Tibial nerve (tissue), 4 donors: ENCODE measurements at regions not wholly inside any gene's neighbourhood (a gene's known extent, or its start where the extent isn't known, plus 50 kb on each side); places are given as distances from the start of the nearest gene placed in this dataset.
A peak's percentile ranks its signal among the peaks of the same experiment; 100 is the strongest.

Source experiments
- DNase-seq, 2 donors: peaks; one replicate each; pipeline ENCODE4 v3.0.0-alpha.2; 2019; ENCODE audit warnings: low spot score in 2 of 2
- H3K27ac ChIP-seq, 4 donors: fragments of 200-600 bp; sonication (generic) in 3 of 4; one replicate each; pipeline ENCODE4 v1.5.1; 2017 to 2019; ENCODE audit warnings: mild to moderate bottlenecking in 1 of 4
- H3K27me3 ChIP-seq, 2 donors: fragments of 200-600 bp; sonication (generic) in 1 of 2; one replicate each; pipeline versions ENCODE4 v1.5.1 to v1.6.0; 2017 to 2019
- H3K36me3 ChIP-seq, 3 donors: fragments of 200-600 bp; sonication (generic); one replicate each; pipeline ENCODE4 v1.5.1; 2018 to 2019
- H3K4me1 ChIP-seq, 4 donors: fragments of 200-600 bp; sonication (generic) in 3 of 4; one replicate each; pipeline ENCODE4 v1.5.1; 2017 to 2019
- H3K4me3 ChIP-seq, 4 donors: fragments of 200-600 bp; sonication (generic) in 3 of 4; one replicate each; pipeline ENCODE4 v1.5.1; 2017 to 2019; ENCODE audit warnings: mild to moderate bottlenecking in 1 of 4, moderate library complexity in 1 of 4
- H3K9me3 ChIP-seq, 4 donors: fragments of 200-600 bp; sonication (generic) in 3 of 4; one replicate each; pipeline ENCODE4 v1.5.1; 2017 to 2019
- CTCF ChIP-seq, 5 experiments: fragments of 200-600 bp in 3 of 5; fragments of 450-650 bp in 2 of 5; sonication (generic) in 3 of 5; IDR thresholded peaks; one replicate each; pipeline ENCODE4 v1.5.1; 2016 to 2019; ENCODE audit warnings: antibody characterized with exemption in 5 of 5, mild to moderate bottlenecking in 3 of 5, moderate library complexity in 2 of 5
- EP300 ChIP-seq, 2 donors: sonication (generic); formaldehyde crosslinking; IDR thresholded peaks; one replicate each; pipeline ENCODE4 v1.6.1; 2017; ENCODE audit warnings: antibody characterized with exemption in 2 of 2, mild to moderate bottlenecking in 1 of 2
- POLR2A ChIP-seq, 2 donors: fragments of 450-650 bp; IDR thresholded peaks; one replicate each; pipeline ENCODE4 v1.6.1; 2017; ENCODE audit warnings: antibody characterized with exemption in 2 of 2, mild to moderate bottlenecking in 2 of 2, moderate library complexity in 2 of 2
- WGBS, 2 donors: methylation state at CpG; one replicate each; pipeline ENCODE4 v1.1.5; 2018; 5-methylcytosine and 5-hydroxymethylcytosine counted together

- Histone ChIP-seq H3K4me1 (no peaks in the 10 kb centered on the region), H3K27me3 (no peaks in the 10 kb centered on the region), H3K9me3 (no peaks in the 10 kb centered on the region), H3K4me3 (no peak overlapping the region), H3K36me3 (no peaks in the 10 kb centered on the region), H3K27ac (no peak overlapping the region)
- DNase-seq: no peak
- no peak for TF ChIP-seq EP300 (IDR thresholded peaks at IDR 0.05)
- no peak for TF ChIP-seq CTCF (IDR thresholded peaks at IDR 0.05)
- no peak for TF ChIP-seq POLR2A (IDR thresholded peaks at IDR 0.05)
- 31 to 38% methylated on average over 1 of the region's 1 CpG for WGBS, 2 donors
Observed at GRCh38 chr5:165448753-165449152, 1943.3 kb downstream of the MAT2B start.

- TF ChIP-seq EP300 (IDR thresholded peaks at IDR 0.05): no peak
- peak in 1 of 5 experiments; percentile 12 for TF ChIP-seq CTCF (IDR thresholded peaks at IDR 0.05)
- Histone ChIP-seq H3K4me1 (no peaks in the 10 kb centered on the region), H3K27me3 (no peaks in the 10 kb centered on the region), H3K27ac (no peak overlapping the region), H3K36me3 (no peaks in the 10 kb centered on the region), H3K4me3 (no peak overlapping the region), H3K9me3 (no peaks in the 10 kb centered on the region)
- no peak for DNase-seq
- WGBS, 2 donors: 20 to 27% methylated on average over 5 of the region's 5 CpGs
Observed at GRCh38 chr5:165457859-165458481, 1952.6 kb downstream of the MAT2B start.

GRCh38 chr5:165459232-165459631, 1953.8 kb downstream of the MAT2B start:
- no peaks in the 10 kb centered on the region for H3K36me3 ChIP-seq
- H3K9me3 ChIP-seq: no peaks in the 10 kb centered on the region
- H3K27ac ChIP-seq: no peak overlapping the region
- TF ChIP-seq POLR2A (IDR thresholded peaks at IDR 0.05): no peak
- TF ChIP-seq CTCF (IDR thresholded peaks at IDR 0.05): no peak
- TF ChIP-seq EP300 (IDR thresholded peaks at IDR 0.05): no peak
- no peaks in the 10 kb centered on the region for H3K27me3 ChIP-seq
- DNase-seq: no peak
- H3K4me3 ChIP-seq: no peak overlapping the region
- H3K4me1 ChIP-seq: no peaks in the 10 kb centered on the region

DNA sequence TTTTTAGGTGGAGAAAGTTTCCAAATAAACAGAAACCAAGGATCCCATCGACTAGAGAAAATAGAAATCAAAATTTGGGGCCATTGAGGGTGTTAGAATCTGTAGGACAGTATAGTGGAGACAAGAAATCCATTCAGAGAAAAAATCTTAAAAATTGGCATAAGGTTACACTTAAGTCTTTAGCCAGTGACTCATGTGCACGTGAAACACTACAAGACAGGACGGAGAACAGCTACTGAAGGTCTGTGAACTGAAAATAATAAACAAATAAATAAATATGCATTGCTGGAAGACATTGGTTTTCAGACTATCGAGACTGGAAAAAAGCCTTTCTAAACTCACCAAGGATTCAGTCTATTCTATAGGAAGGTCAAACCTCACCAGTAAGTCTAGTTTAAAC, 1955.5 kb downstream of the MAT2B start:
- H3K27me3 ChIP-seq: no peaks in the 10 kb centered on the region
- no peaks in the 10 kb centered on the region for H3K9me3 ChIP-seq
- H3K4me1 ChIP-seq: no peaks in the 10 kb centered on the region
- TF ChIP-seq EP300 (IDR thresholded peaks at IDR 0.05) (no peak), CTCF (IDR thresholded peaks at IDR 0.05) (no peak), POLR2A (IDR thresholded peaks at IDR 0.05) (no peak)
- 58 to 59% methylated on average over 4 of the region's 4 CpGs for WGBS, 2 donors
- H3K27ac ChIP-seq: no peak overlapping the region
- no peak for DNase-seq
- H3K4me3 ChIP-seq: no peak overlapping the region
- H3K36me3 ChIP-seq: no peaks in the 10 kb centered on the region

- H3K27ac ChIP-seq: no peak overlapping the region
- DNase-seq: no peak
- WGBS, 2 donors: 71 to 72% methylated on average over 3 of the region's 3 CpGs
- H3K4me1 ChIP-seq: no peaks in the 10 kb centered on the region
- no peaks in the 10 kb centered on the region for H3K9me3 ChIP-seq
- TF ChIP-seq EP300 (IDR thresholded peaks at IDR 0.05) (no peak), POLR2A (IDR thresholded peaks at IDR 0.05) (no peak), CTCF (IDR thresholded peaks at IDR 0.05) (no peak)
- no peaks in the 10 kb centered on the region for H3K36me3 ChIP-seq
- no peak overlapping the region for H3K4me3 ChIP-seq
- no peaks in the 10 kb centered on the region for H3K27me3 ChIP-seq
Observed at GRCh38 chr5:165477546-165477945, 1972.1 kb downstream of the MAT2B start.
